T-cell (primary cell): ENCODE measurements at regions not wholly inside any gene's neighbourhood (a gene's known extent, or its start where the extent isn't known, plus 50 kb on each side); places are given as distances from the start of the nearest gene placed in this dataset.

Experiments used
- ATAC-seq, 4 experiments: fragments of 200-7000 bp in 3 of 4; fragments of 150-1000 bp in 1 of 4; cut with Tn5 transposase; replicated peaks in 1 of 4; 1 replicate in 3 of 4; 2 replicates in 1 of 4; pipeline ENCODE4 v1.10.0; 2021; ENCODE audit warnings: moderate library complexity in 3 of 4, mild to moderate bottlenecking in 2 of 4, moderate number of reproducible peaks in 1 of 4
- CTCF ChIA-PET, 2 donors: fragments of 300-600 bp; sonication (Branson Sonifier 250); formaldehyde crosslinking; loops; one replicate each; lab custom pipeline; 2022; ENCODE audit warnings: antibody characterized with exemption in 2 of 2; lab: Charles Lee
- POLR2A ChIA-PET, 2 donors: fragments of 300-600 bp; sonication (Branson Sonifier 250); formaldehyde crosslinking; loops; one replicate each; lab custom pipeline; 2022; ENCODE audit warnings: antibody characterized with exemption in 2 of 2; lab: Charles Lee
- DNase-seq, 35 experiments: peaks; one replicate each; pipeline versions ENCODE4 v3.0.0 to v3.0.0-alpha.2; 2013 to 2023
- H3K27ac ChIP-seq: one replicate; pipeline ENCODE4 v1.5.1; 2013; ENCODE audit warnings: low read length
- H3K27me3 ChIP-seq, 2 experiments: replicated peaks in 1 of 2; 1 replicate in 1 of 2; 2 replicates in 1 of 2; pipeline versions ENCODE4 v1.6.1 to v1.7.0; 2013; ENCODE audit warnings: low read length in 1 of 2, mixed read lengths in 1 of 2; ENCODE audit not compliant: control insufficient read depth in 2 of 2, insufficient read depth in 2 of 2; ENCODE audit errors: extremely low read depth in 1 of 2
- H3K36me3 ChIP-seq, 2 donors: 1 replicate in 1 of 2; 2 replicates in 1 of 2; pipeline versions ENCODE4 v1.6.1 to v1.7.0; 2013; ENCODE audit warnings: low read length in 1 of 2; ENCODE audit not compliant: control insufficient read depth in 2 of 2, insufficient read depth in 1 of 2; ENCODE audit errors: extremely low read depth in 1 of 2
- H3K4me1 ChIP-seq, 2 experiments: 1 replicate in 1 of 2; 2 replicates in 1 of 2; pipeline versions ENCODE4 v1.6.1 to v1.7.0; 2013; ENCODE audit warnings: low read length in 2 of 2, mixed read lengths in 1 of 2; ENCODE audit not compliant: insufficient read depth in 2 of 2, control insufficient read depth in 1 of 2; ENCODE audit errors: extremely low read depth in 1 of 2
- H3K4me3 ChIP-seq, 2 donors: 1 replicate in 1 of 2; 2 replicates in 1 of 2; pipeline versions ENCODE4 v1.5.1 to v1.7.0; 2013; ENCODE audit warnings: mild to moderate bottlenecking in 2 of 2, low read length in 1 of 2, moderate library complexity in 1 of 2; ENCODE audit not compliant: control insufficient read depth in 1 of 2; ENCODE audit errors: extremely low read depth in 1 of 2
- H3K9me3 ChIP-seq: 2 replicates; pipeline ENCODE4 v1.7.0; 2013
- H3K27ac Mint-ChIP-seq, 2 donors: one replicate each; pipeline ENCODE4 v1.8.0; 2020 to 2021; ENCODE audit warnings: mild to moderate bottlenecking in 2 of 2, mixed read lengths in 2 of 2
- H3K27me3 Mint-ChIP-seq, 2 donors: one replicate each; pipeline ENCODE4 v1.8.0; 2021 to 2022; ENCODE audit warnings: mixed read lengths in 2 of 2
- H3K36me3 Mint-ChIP-seq: one replicate; pipeline ENCODE4 v1.8.0; 2021; ENCODE audit warnings: mixed read lengths
- H3K4me1 Mint-ChIP-seq, 3 donors: one replicate each; pipeline ENCODE4 v1.8.0; 2020 to 2022; ENCODE audit warnings: mixed read lengths in 3 of 3, mild to moderate bottlenecking in 1 of 3
- H3K4me3 Mint-ChIP-seq, 3 donors: one replicate each; pipeline ENCODE4 v1.8.0; 2020 to 2022; ENCODE audit warnings: mild to moderate bottlenecking in 3 of 3, mixed read lengths in 3 of 3, moderate library complexity in 3 of 3
- H3K9me3 Mint-ChIP-seq, 3 donors: one replicate each; pipeline ENCODE4 v1.8.0; 2020 to 2022; ENCODE audit warnings: mixed read lengths in 3 of 3
- WGBS: methylation state at CpG from one replicate; pipeline ENCODE4 v1.1.5; 2013; ENCODE audit warnings: missing lambda C conversion rate; ENCODE audit not compliant: insufficient coverage; 5-methylcytosine and 5-hydroxymethylcytosine counted together

DNA sequence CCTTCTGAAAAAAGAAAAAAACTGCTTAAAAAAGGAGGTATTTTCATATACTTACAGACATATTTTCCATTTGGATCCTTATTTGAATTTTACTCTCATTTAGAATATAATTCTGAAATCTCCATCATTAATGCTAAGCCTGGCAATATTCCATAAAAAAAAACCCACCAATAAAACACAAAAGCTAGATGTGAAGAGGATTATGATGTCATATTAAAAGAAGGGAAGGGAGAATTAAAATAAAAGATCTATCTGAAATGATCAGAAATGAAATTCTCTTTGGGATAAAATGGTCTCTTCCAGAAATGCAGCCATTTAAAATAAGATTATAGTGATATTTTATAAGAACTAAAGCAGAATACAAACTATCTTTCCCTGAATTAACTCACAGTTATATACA lies 206.7 kb upstream of the CAMK1G start:
- Mint-ChIP-seq H3K4me3 (no peak overlapping the region), H3K4me1 (no peaks in the 10 kb centered on the region), H3K27me3 (peaks cover 0 to 6% of the 10 kb centered on the region in 2 donors), H3K36me3 (no peaks in the 10 kb centered on the region), H3K9me3 (no peaks in the 10 kb centered on the region), H3K27ac (no peak overlapping the region)
- DNase-seq (no peak), ATAC-seq (no peak)
- Histone ChIP-seq H3K4me1 (no peaks in the 10 kb centered on the region), H3K4me3 (no peak overlapping the region), H3K36me3 (no peaks in the 10 kb centered on the region), H3K27me3 (no peaks in the 10 kb centered on the region), H3K27ac (no peak overlapping the region), H3K9me3 (no peaks in the 10 kb centered on the region)
- CTCF ChIA-PET: no interaction called here
- POLR2A ChIA-PET: no interaction called here

DNA sequence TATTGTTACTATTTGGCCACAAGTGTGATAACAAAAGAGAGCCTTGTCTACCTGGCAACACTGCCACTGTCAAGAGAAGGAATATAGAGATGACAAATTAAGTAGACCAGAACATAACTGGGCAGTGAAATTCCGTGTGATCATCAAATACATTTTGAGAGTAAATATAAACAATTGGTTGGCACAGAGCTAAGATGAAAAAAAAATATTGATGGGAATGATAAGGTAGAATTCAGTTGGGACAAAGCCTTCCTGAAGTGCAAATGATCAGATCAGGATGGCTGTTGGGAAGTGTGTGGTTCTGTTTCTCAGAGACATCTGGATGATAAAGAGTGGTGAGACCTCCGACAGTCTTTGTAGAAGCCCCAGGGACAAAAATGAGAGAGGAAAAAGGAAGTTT lies 205.5 kb upstream of the CAMK1G start:
- no peak overlapping the region for H3K27ac ChIP-seq
- WGBS: 78% methylated on average over 2 of the region's 2 CpGs
- Mint-ChIP-seq H3K9me3 (no peaks in the 10 kb centered on the region), H3K27ac (no peak overlapping the region), H3K4me1 (no peaks in the 10 kb centered on the region), H3K27me3 (peaks cover 0 to 10% of the 10 kb centered on the region in 2 donors), H3K4me3 (no peak overlapping the region), H3K36me3 (no peaks in the 10 kb centered on the region)
- ChIA-PET CTCF (no interaction called here), POLR2A (no interaction called here)
- DNase-seq: no peak
- no peak overlapping the region for H3K4me3 ChIP-seq
- no peaks in the 10 kb centered on the region for H3K27me3 ChIP-seq
- no peaks in the 10 kb centered on the region for H3K4me1 ChIP-seq
- ATAC-seq: no peak
- H3K36me3 ChIP-seq: no peaks in the 10 kb centered on the region
- no peaks in the 10 kb centered on the region for H3K9me3 ChIP-seq

DNA sequence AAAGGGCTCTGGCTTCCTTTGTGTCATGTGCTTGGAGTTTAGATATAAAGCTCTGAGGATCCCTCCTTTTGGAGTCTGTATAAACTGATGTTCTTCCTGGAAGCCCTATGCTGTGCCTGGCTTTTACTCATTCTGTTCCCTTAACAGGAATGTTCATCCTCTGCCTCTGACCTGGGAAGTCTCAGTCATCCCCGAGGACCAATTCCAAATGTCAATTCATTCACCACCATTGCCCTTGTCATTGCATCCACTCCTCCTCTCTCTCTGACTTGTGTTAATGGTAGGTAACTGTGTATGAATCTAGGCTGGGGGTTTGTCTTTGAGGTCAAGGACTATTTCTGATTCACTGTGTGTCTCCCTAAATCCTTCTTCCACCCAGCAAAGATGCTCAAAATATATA lies 204.2 kb upstream of the CAMK1G start:
- DNase-seq: no peak
- no peaks in the 10 kb centered on the region for H3K9me3 Mint-ChIP-seq
- ChIA-PET CTCF (interaction anchor here in 1 of 2 donors (0.6 kb wide), 1 partner anchor 100 kb away, joined by 3 read pairs; no protein-coding TSS in a partner anchor), POLR2A (no interaction called here)
- no peaks in the 10 kb centered on the region for H3K9me3 ChIP-seq
- no peak overlapping the region for H3K27ac Mint-ChIP-seq
- H3K27me3 Mint-ChIP-seq: peaks cover 0 to 10% of the 10 kb centered on the region in 2 donors
- H3K27ac ChIP-seq: no peak overlapping the region
- no peak overlapping the region for H3K4me3 Mint-ChIP-seq
- H3K36me3 ChIP-seq: no peaks in the 10 kb centered on the region
- no peaks in the 10 kb centered on the region for H3K27me3 ChIP-seq
- no peaks in the 10 kb centered on the region for H3K4me1 Mint-ChIP-seq
- no CpG with 5 or more reads among the region's 1 CpG for WGBS
- no peaks in the 10 kb centered on the region for H3K4me1 ChIP-seq
- H3K4me3 ChIP-seq: no peak overlapping the region
- ATAC-seq: no peak
- no peaks in the 10 kb centered on the region for H3K36me3 Mint-ChIP-seq

DNA sequence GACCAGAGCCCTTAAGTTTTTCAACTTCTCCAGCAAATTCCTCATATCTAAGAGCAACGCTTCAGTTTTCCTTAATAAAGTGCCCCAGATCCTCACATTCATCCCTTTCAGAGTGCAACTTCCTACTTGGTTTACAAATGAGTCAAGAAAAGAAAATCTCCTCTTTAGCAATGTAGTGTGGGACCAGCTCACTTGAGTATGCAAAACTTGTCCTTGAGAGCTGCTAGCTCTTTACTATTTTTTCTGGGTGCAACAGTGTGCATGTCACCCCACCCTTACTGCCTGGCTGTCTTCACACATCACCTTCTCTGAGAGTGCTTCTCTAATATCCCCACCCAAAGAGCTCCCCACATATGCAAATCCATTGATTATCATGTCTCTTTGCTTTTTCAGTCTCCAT lies 203.1 kb upstream of the CAMK1G start:
- 83% methylated on average over 1 of the region's 1 CpG for WGBS
- ChIA-PET CTCF (no interaction called here), POLR2A (no interaction called here)

GRCh38 chr1:209382231-209383100 lies 201.0 kb upstream of the CAMK1G start:
- DNase-seq: no peak
- WGBS: 20% methylated on average over 2 of the region's 3 CpGs
- ChIA-PET POLR2A (interaction anchor here in 1 of 2 donors (0.7 kb wide), 1 partner anchor 28 kb away, joined by 4 read pairs; no protein-coding TSS in a partner anchor), CTCF (no interaction called here)
- no peaks in the 10 kb centered on the region for H3K4me1 ChIP-seq
- H3K36me3 Mint-ChIP-seq: no peaks in the 10 kb centered on the region
- H3K4me1 Mint-ChIP-seq: no peaks in the 10 kb centered on the region
- H3K36me3 ChIP-seq: no peaks in the 10 kb centered on the region
- H3K27ac ChIP-seq: no peak overlapping the region
- no peaks in the 10 kb centered on the region for H3K9me3 ChIP-seq
- H3K9me3 Mint-ChIP-seq: peaks cover 0 to 4% (median 0%) of the 10 kb centered on the region in 3 donors
- H3K4me3 ChIP-seq: no peak overlapping the region
- H3K27me3 Mint-ChIP-seq: peaks cover 0 to 15% of the 10 kb centered on the region in 2 donors
- H3K27me3 ChIP-seq: no peaks in the 10 kb centered on the region
- no peak for ATAC-seq
- no peak overlapping the region for H3K27ac Mint-ChIP-seq
- H3K4me3 Mint-ChIP-seq: no peak overlapping the region

More for the DNA sequence above, 203.1 kb upstream of the CAMK1G start:
- DNase-seq (no peak), ATAC-seq (no peak)
- H3K9me3 ChIP-seq: no peaks in the 10 kb centered on the region
- no peaks in the 10 kb centered on the region for H3K4me1 ChIP-seq
- no peak overlapping the region for H3K4me3 Mint-ChIP-seq
- no peaks in the 10 kb centered on the region for H3K4me1 Mint-ChIP-seq
- H3K9me3 Mint-ChIP-seq: peaks cover 0 to under 1% (median 0%) of the 10 kb centered on the region in 3 donors
- H3K27ac Mint-ChIP-seq: no peak overlapping the region
- H3K4me3 ChIP-seq: no peak overlapping the region
- H3K27me3 ChIP-seq: no peaks in the 10 kb centered on the region
- peaks cover 0 to 10% of the 10 kb centered on the region in 2 donors for H3K27me3 Mint-ChIP-seq
- H3K27ac ChIP-seq: no peak overlapping the region
- no peaks in the 10 kb centered on the region for H3K36me3 ChIP-seq
- H3K36me3 Mint-ChIP-seq: no peaks in the 10 kb centered on the region

- POLR2A ChIA-PET: no interaction called here
- CTCF ChIA-PET: no interaction called here
- no peaks in the 10 kb centered on the region for H3K4me1 Mint-ChIP-seq
- no peaks in the 10 kb centered on the region for H3K36me3 Mint-ChIP-seq
- peaks cover 0 to 4% (median 0%) of the 10 kb centered on the region in 3 donors for H3K9me3 Mint-ChIP-seq
- DNase-seq (no peak), ATAC-seq (no peak)
- H3K36me3 ChIP-seq: no peaks in the 10 kb centered on the region
- no peak overlapping the region for H3K27ac ChIP-seq
- H3K4me3 ChIP-seq: no peak overlapping the region
- H3K4me3 Mint-ChIP-seq: no peak overlapping the region
- no peaks in the 10 kb centered on the region for H3K9me3 ChIP-seq
- H3K4me1 ChIP-seq: no peaks in the 10 kb centered on the region
- H3K27me3 Mint-ChIP-seq: peaks cover 0 to 9% of the 10 kb centered on the region in 2 donors
- no peaks in the 10 kb centered on the region for H3K27me3 ChIP-seq
- 92% methylated on average over 2 of the region's 4 CpGs for WGBS
- H3K27ac Mint-ChIP-seq: no peak overlapping the region
These were observed 200.1 kb upstream of the CAMK1G start for GRCh38 chr1:209383422-209383821.
